Uterus (tissue), 2 donors: ENCODE measurements at regions not wholly inside any gene's neighbourhood (a gene's known extent, or its start where the extent isn't known, plus 50 kb on each side); places are given as distances from the start of the nearest gene placed in this dataset.

Experiments
- POLR2A ChIP-seq, 2 donors: fragments of 450-650 bp; IDR thresholded peaks; one replicate each; pipeline ENCODE4 v1.6.1; 2016; ENCODE audit warnings: antibody characterized with exemption in 2 of 2, mild to moderate bottlenecking in 1 of 2, moderate library complexity in 1 of 2
- TF ChIP-seq, protein P1 (sequence below), 4 experiments: fragments of 200-600 bp in 2 of 4; fragments of 450-650 bp in 2 of 4; sonication (generic) in 2 of 4; IDR thresholded peaks; one replicate each; pipeline ENCODE4 v1.5.1; 2016 to 2019; ENCODE audit warnings: antibody characterized with exemption in 4 of 4, mild to moderate bottlenecking in 2 of 4, moderate library complexity in 1 of 4

DNA sequence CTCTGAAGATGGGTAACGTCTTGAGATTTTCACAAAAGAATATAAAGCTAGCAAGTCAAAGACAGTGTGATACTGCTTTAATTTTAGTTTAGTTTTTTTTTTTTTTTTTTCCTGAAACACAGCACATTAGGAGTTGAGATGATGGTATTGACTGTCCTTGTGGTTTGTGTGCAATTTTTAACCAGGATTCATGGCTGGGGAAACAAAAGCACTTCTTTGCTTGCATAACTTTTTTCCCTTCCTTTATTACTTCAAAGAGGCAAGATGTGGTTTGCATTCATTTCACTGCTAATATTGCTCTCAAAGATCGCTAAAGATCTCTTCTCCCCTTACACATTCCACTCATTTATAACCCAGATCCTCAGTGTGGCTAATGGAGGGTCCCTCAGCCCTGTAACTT lies 157.1 kb upstream of the PZP start:
- TF ChIP-seq, protein P1, sequence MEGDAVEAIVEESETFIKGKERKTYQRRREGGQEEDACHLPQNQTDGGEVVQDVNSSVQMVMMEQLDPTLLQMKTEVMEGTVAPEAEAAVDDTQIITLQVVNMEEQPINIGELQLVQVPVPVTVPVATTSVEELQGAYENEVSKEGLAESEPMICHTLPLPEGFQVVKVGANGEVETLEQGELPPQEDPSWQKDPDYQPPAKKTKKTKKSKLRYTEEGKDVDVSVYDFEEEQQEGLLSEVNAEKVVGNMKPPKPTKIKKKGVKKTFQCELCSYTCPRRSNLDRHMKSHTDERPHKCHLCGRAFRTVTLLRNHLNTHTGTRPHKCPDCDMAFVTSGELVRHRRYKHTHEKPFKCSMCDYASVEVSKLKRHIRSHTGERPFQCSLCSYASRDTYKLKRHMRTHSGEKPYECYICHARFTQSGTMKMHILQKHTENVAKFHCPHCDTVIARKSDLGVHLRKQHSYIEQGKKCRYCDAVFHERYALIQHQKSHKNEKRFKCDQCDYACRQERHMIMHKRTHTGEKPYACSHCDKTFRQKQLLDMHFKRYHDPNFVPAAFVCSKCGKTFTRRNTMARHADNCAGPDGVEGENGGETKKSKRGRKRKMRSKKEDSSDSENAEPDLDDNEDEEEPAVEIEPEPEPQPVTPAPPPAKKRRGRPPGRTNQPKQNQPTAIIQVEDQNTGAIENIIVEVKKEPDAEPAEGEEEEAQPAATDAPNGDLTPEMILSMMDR (IDR thresholded peaks at IDR 0.05), result no peak
- no peak for TF ChIP-seq POLR2A (IDR thresholded peaks at IDR 0.05)
